ENCODE measurements at regions not wholly inside any gene's neighbourhood (a gene's known extent, or its start where the extent isn't known, plus 50 kb on each side); places are given as distances from the start of the nearest gene placed in this dataset.

DNA sequence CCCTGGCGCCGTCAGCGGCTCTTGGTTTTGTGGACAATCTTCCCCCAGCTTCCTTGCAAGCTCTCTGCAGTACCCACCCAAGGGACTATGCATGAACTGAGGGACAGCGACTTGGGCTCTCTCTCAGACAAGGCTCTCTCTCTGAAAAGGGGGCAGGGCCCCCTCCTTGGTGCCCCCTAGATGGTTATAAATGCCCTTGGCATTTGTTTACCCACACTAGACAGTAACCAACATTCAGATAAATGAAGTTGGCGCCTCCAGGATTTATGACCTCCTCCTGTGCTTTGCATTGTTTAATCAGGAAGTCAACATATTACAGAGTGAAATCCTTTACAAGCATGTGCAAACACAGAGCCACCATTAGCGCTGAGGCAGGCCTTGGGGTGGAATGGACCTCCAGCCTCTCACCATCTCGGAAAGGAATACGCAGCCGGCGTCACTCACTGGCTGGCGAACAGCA lies 547.4 kb upstream of the ID2 start:
- Histone ChIP-seq H3K36me3 (no peaks in the 10 kb centered on the region), H3K4me1 (peaks cover 4 to 24% (median 13%) of the 10 kb centered on the region in 4 donors), H3K27ac (peak overlapping the region; percentile 65 to 83 (median 72)), H3K9me3 (no peaks in the 10 kb centered on the region), H3K27me3 (no peaks in the 10 kb centered on the region), H3K4me3 (no peak overlapping the region)
- intact Hi-C loops (cut with DNase I; ENCODE audit: low total_unique reads) (no loop called here), in situ Hi-C loops (cut with MboI; ENCODE audit: low pct_ligation_motif_present in 1 of 4, low pct_unique_long_range_greater_than_20kb in 1 of 4, low sequenced_read_pairs in 3 of 4) (no loop called here)
- TF ChIP-seq CTCF (IDR thresholded peaks at IDR 0.05): no peak
- TF ChIP-seq POLR2AphosphoS5 (IDR thresholded peaks at IDR 0.05): peak in 1 of 3 donors; percentile 13
- peak; percentile 53 for DNase-seq
- WGBS, 2 donors (ENCODE audit: low coverage in 1 of 2): 50 to 63% methylated on average over 10 to 11 of the region's 11 CpGs

DNA sequence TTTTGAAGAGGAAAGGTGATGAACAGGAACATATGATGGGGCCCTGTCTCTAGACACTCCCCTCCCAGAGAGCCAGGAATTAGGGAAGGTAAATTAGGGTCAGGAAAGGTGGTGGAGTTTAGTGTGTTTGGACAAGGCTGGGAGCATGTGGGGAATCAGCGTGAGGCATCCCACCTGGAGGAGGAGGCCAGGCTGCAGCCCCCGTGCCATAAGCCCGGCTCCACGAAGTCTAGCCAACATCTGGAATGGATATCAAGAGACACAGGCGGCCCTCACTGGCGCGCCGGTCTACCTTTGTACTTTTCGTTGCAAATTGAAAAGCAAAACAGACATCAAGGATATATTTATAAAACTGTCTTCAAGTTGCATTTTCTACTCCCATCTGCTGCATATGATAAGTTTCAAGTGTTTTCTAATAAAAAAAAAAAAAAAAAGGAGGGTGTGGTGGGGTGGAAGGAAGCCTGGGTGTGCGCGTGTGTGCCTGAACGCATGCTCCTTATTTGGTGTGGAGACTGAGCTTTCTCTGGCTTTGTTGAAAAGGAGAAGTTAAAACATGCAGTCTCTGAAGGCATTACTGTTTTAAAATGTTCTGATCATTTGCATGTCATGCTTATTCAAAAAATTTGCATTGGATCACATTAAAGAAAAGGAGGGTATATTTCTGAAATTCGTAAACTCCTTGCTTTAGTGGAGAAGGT lies 546.7 kb upstream of the ID2 start:
- no peaks in the 10 kb centered on the region for H3K9me3 ChIP-seq
- H3K36me3 ChIP-seq: no peaks in the 10 kb centered on the region
- in situ Hi-C loops (cut with MboI; ENCODE audit: low pct_ligation_motif_present in 1 of 4, low pct_unique_long_range_greater_than_20kb in 1 of 4, low sequenced_read_pairs in 3 of 4): no loop called here
- H3K27ac ChIP-seq: peak overlapping the region; percentile 65 to 83 (median 72)
- H3K4me3 ChIP-seq: no peak overlapping the region
- no peaks in the 10 kb centered on the region for H3K27me3 ChIP-seq
- WGBS, 2 donors (ENCODE audit: low coverage in 1 of 2): 69 to 72% methylated on average over 9 to 13 of the region's 13 CpGs
- intact Hi-C loops (cut with DNase I; ENCODE audit: low total_unique reads): no loop called here
- DNase-seq: no peak
- TF ChIP-seq EP300 (IDR thresholded peaks at IDR 0.05; ENCODE audit: low read depth): no peak
- TF ChIP-seq CTCF (IDR thresholded peaks at IDR 0.05): no peak
- TF ChIP-seq POLR2AphosphoS5 (IDR thresholded peaks at IDR 0.05): no peak
- no peak for TF ChIP-seq POLR2A (IDR thresholded peaks at IDR 0.05)
- H3K4me1 ChIP-seq: peaks cover 4 to 24% (median 13%) of the 10 kb centered on the region in 4 donors

GRCh38 chr2:8137801-8138200 lies 544.1 kb upstream of the ID2 start:
- Histone ChIP-seq H3K27ac (no peak overlapping the region), H3K4me1 (peaks cover 4 to 41% (median 17%) of the 10 kb centered on the region in 4 donors), H3K36me3 (no peaks in the 10 kb centered on the region), H3K4me3 (no peak overlapping the region), H3K27me3 (no peaks in the 10 kb centered on the region), H3K9me3 (no peaks in the 10 kb centered on the region)
- WGBS, 2 donors (ENCODE audit: low coverage in 1 of 2): 81% methylated on average over 7 of the region's 7 CpGs; no CpG with 5 or more reads in 1 of the 2 donors
- intact Hi-C loops (cut with DNase I; ENCODE audit: low total_unique reads): no loop called here
- in situ Hi-C loops (cut with MboI; ENCODE audit: low pct_ligation_motif_present in 1 of 4, low pct_unique_long_range_greater_than_20kb in 1 of 4, low sequenced_read_pairs in 3 of 4): no loop called here
- DNase-seq: no peak
- no peak for TF ChIP-seq POLR2A (IDR thresholded peaks at IDR 0.05)
- TF ChIP-seq EP300 (IDR thresholded peaks at IDR 0.05; ENCODE audit: low read depth): no peak
- no peak for TF ChIP-seq CTCF (IDR thresholded peaks at IDR 0.05)
- TF ChIP-seq POLR2AphosphoS5 (IDR thresholded peaks at IDR 0.05): no peak

- no peak for DNase-seq
- Histone ChIP-seq H3K4me1 (peaks cover 4 to 40% (median 17%) of the 10 kb centered on the region in 4 donors), H3K36me3 (no peaks in the 10 kb centered on the region), H3K27ac (peak overlapping the region in 1 of 4 donors; percentile 6), H3K4me3 (no peak overlapping the region), H3K27me3 (no peaks in the 10 kb centered on the region), H3K9me3 (no peaks in the 10 kb centered on the region)
- WGBS, 2 donors (ENCODE audit: low coverage in 1 of 2): 94 to 98% methylated on average over 3 of the region's 3 CpGs
- TF ChIP-seq EP300 (IDR thresholded peaks at IDR 0.05; ENCODE audit: low read depth): no peak
- no peak for TF ChIP-seq CTCF (IDR thresholded peaks at IDR 0.05)
- no peak for TF ChIP-seq POLR2A (IDR thresholded peaks at IDR 0.05)
- TF ChIP-seq POLR2AphosphoS5 (IDR thresholded peaks at IDR 0.05): no peak
- intact Hi-C loops (cut with DNase I; ENCODE audit: low total_unique reads) (no loop called here), in situ Hi-C loops (cut with MboI; ENCODE audit: low pct_ligation_motif_present in 1 of 4, low pct_unique_long_range_greater_than_20kb in 1 of 4, low sequenced_read_pairs in 3 of 4) (no loop called here)
These were observed 543.3 kb upstream of the ID2 start for GRCh38 chr2:8138525-8138922.
